Lower leg skin (tissue), 3 donors: ENCODE measurements at regions not wholly inside any gene's neighbourhood (a gene's known extent, or its start where the extent isn't known, plus 50 kb on each side); places are given as distances from the start of the nearest gene placed in this dataset.

Experiments used
- POLR2A ChIP-seq, 2 donors: fragments of 450-650 bp; IDR thresholded peaks; one replicate each; pipeline ENCODE4 v1.6.1; 2016 to 2017; ENCODE audit warnings: antibody characterized with exemption in 2 of 2, mild to moderate bottlenecking in 1 of 2, moderate library complexity in 1 of 2
- TF ChIP-seq, protein P1 (sequence below), 3 donors: fragments of 450-650 bp; IDR thresholded peaks; one replicate each; pipeline ENCODE4 v1.5.1; 2016; ENCODE audit warnings: antibody characterized with exemption in 3 of 3, mild to moderate bottlenecking in 3 of 3, moderate library complexity in 2 of 3

DNA sequence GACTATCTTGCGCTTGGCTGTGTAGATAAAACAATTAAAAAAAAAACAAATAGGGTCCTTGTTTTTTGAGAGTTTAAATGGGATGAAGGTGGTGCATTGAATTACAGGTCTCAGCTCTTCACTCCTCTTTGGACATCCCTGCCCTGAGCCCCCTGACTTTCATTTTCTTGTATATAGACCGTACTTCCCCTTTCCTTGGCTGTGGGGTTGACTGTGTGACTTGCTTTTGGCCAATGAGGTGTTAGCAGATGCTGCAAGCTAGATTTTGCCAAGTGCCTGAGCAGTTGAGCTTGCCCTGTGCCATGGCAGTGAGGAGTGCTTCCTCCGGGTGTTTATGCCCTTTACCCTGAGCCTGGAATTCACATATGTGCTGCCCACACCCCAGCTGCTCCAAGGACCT lies 386.1 kb upstream of the ZFP64 start:
- no peak for TF ChIP-seq POLR2A (IDR thresholded peaks at IDR 0.05)
- TF ChIP-seq, protein P1, sequence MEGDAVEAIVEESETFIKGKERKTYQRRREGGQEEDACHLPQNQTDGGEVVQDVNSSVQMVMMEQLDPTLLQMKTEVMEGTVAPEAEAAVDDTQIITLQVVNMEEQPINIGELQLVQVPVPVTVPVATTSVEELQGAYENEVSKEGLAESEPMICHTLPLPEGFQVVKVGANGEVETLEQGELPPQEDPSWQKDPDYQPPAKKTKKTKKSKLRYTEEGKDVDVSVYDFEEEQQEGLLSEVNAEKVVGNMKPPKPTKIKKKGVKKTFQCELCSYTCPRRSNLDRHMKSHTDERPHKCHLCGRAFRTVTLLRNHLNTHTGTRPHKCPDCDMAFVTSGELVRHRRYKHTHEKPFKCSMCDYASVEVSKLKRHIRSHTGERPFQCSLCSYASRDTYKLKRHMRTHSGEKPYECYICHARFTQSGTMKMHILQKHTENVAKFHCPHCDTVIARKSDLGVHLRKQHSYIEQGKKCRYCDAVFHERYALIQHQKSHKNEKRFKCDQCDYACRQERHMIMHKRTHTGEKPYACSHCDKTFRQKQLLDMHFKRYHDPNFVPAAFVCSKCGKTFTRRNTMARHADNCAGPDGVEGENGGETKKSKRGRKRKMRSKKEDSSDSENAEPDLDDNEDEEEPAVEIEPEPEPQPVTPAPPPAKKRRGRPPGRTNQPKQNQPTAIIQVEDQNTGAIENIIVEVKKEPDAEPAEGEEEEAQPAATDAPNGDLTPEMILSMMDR (IDR thresholded peaks at IDR 0.05) = no peak
